Ureter (tissue), 1 donor: ENCODE measurements at regions not wholly inside any gene's neighbourhood (a gene's known extent, or its start where the extent isn't known, plus 50 kb on each side); places are given as distances from the start of the nearest gene placed in this dataset.
"Not testable (repeated sequence)": the region's sequence is repeated elsewhere in the genome, so short reads cannot be mapped to it uniquely, and the experiment has no call there.

Experiments used
- DNase-seq: peaks from one replicate; pipeline ENCODE4 v3.0.0-alpha.2; 2020; ENCODE audit warnings: low spot score
- donor health status: DM: yes; HTN: yes; CAD: no.

- DNase-seq, result no peak
These were observed 257.0 kb upstream of the USP15 start for GRCh38 chr12:62003226-62003625.

GRCh38 chr12:62003701-62004100 lies 256.5 kb upstream of the USP15 start:
- DNase-seq, result no peak

GRCh38 chr12:62005615-62006014 lies 254.6 kb upstream of the USP15 start:
- DNase-seq, result no peak

GRCh38 chr12:62006076-62006732 lies 254.0 kb upstream of the USP15 start:
- no peak for DNase-seq

- DNase-seq, result no peak
These were observed 251.5 kb upstream of the USP15 start for GRCh38 chr12:62008703-62009102.

GRCh38 chr12:62009445-62009844 lies 250.8 kb upstream of the USP15 start:
- no peak for DNase-seq

- not testable (repeated sequence) for DNase-seq
These were observed 249.8 kb upstream of the USP15 start for GRCh38 chr12:62010331-62010906.

- DNase-seq, result not testable (repeated sequence)
These were observed 249.2 kb upstream of the USP15 start for GRCh38 chr12:62010973-62011372.

- no peak for DNase-seq
These were observed 245.9 kb upstream of the USP15 start for GRCh38 chr12:62014330-62014729.

GRCh38 chr12:62016021-62016420 lies 244.2 kb upstream of the USP15 start:
- DNase-seq, result no peak

GRCh38 chr12:62021808-62022207 lies 238.4 kb upstream of the USP15 start:
- DNase-seq, result no peak

- DNase-seq, result no peak
These were observed 231.7 kb upstream of the USP15 start for GRCh38 chr12:62028536-62028935.

GRCh38 chr12:62032870-62033269 lies 227.3 kb upstream of the USP15 start:
- no peak for DNase-seq

GRCh38 chr12:62044450-62045135 lies 215.6 kb upstream of the USP15 start:
- DNase-seq, result no peak

GRCh38 chr12:62045211-62045610 lies 215.0 kb upstream of the USP15 start:
- no peak for DNase-seq

GRCh38 chr12:62050785-62051184 lies 209.4 kb upstream of the USP15 start:
- no peak for DNase-seq

- no peak for DNase-seq
These were observed 190.2 kb upstream of the USP15 start for GRCh38 chr12:62069976-62070375.

GRCh38 chr12:62073236-62073635 lies 187.0 kb upstream of the USP15 start:
- DNase-seq, result not testable (repeated sequence)

GRCh38 chr12:62075870-62076269 lies 184.3 kb upstream of the USP15 start:
- DNase-seq, result no peak

- DNase-seq, result no peak
These were observed 182.2 kb upstream of the USP15 start for GRCh38 chr12:62078020-62078419.

GRCh38 chr12:62082448-62082847 lies 177.8 kb upstream of the USP15 start:
- DNase-seq, result no peak

GRCh38 chr12:62098132-62098531 lies 162.1 kb upstream of the USP15 start:
- DNase-seq, result no peak

GRCh38 chr12:62103748-62104147 lies 156.5 kb upstream of the USP15 start:
- DNase-seq, result no peak
